ACHN (cell line): ENCODE measurements at regions not wholly inside any gene's neighbourhood (a gene's known extent, or its start where the extent isn't known, plus 50 kb on each side); places are given as distances from the start of the nearest gene placed in this dataset.

ENCODE experiments used
- DNase-seq: peaks from one replicate; pipeline ENCODE4 v3.0.0-alpha.2; 2015
- in situ Hi-C: cut with HindIII; loops from 2 replicates; pipeline ENCODE4 v1.10.0; 2017; ENCODE audit warnings: low sequenced_read_pairs, low pct_ligation_motif_present, low pct_unique_long_range_greater_than_20kb

GRCh38 chr22:49620003-49620556 lies 207.6 kb downstream of the BRD1 start:
- in situ Hi-C loops, result no loop called here

GRCh38 chr22:49619301-49619700 lies 208.4 kb downstream of the BRD1 start:
- DNase-seq, result no peak
- in situ Hi-C loops, result no loop called here

More at GRCh38 chr22:49620003-49620556, 207.6 kb downstream of the BRD1 start:
- no peak for DNase-seq

GRCh38 chr22:49618677-49618953 lies 209.1 kb downstream of the BRD1 start:
- in situ Hi-C loops, result no loop called here
- no peak for DNase-seq

- in situ Hi-C loops, result no loop called here
- DNase-seq, result no peak
These were observed 209.6 kb downstream of the BRD1 start for GRCh38 chr22:49617866-49618676.

- in situ Hi-C loops, result no loop called here
These were observed 210.4 kb downstream of the BRD1 start for GRCh38 chr22:49617264-49617663.

GRCh38 chr22:49616356-49617231 lies 211.1 kb downstream of the BRD1 start:
- DNase-seq, result no peak
- in situ Hi-C loops, result no loop called here

More at GRCh38 chr22:49617264-49617663, 210.4 kb downstream of the BRD1 start:
- no peak for DNase-seq

- in situ Hi-C loops, result no loop called here
- DNase-seq, result no peak
These were observed 212.4 kb downstream of the BRD1 start for GRCh38 chr22:49614966-49615965.

GRCh38 chr22:49613511-49614270 lies 214.0 kb downstream of the BRD1 start:
- no peak for DNase-seq
- in situ Hi-C loops, result no loop called here

GRCh38 chr22:49613108-49613507 lies 214.6 kb downstream of the BRD1 start:
- in situ Hi-C loops, result no loop called here
- no peak for DNase-seq

GRCh38 chr22:49609207-49609876 lies 218.3 kb downstream of the BRD1 start:
- no peak for DNase-seq
- in situ Hi-C loops, result no loop called here

GRCh38 chr22:49608660-49609059 lies 219.0 kb downstream of the BRD1 start:
- in situ Hi-C loops, result no loop called here
- no peak for DNase-seq

- no peak for DNase-seq
- in situ Hi-C loops, result no loop called here
These were observed 219.4 kb downstream of the BRD1 start for GRCh38 chr22:49608228-49608627.

- in situ Hi-C loops, result no loop called here
- no peak for DNase-seq
These were observed 219.9 kb downstream of the BRD1 start for GRCh38 chr22:49607821-49608220.

GRCh38 chr22:49606562-49607290 lies 220.9 kb downstream of the BRD1 start:
- in situ Hi-C loops, result no loop called here
- no peak for DNase-seq

- in situ Hi-C loops, result no loop called here
- no peak for DNase-seq
These were observed 222.9 kb downstream of the BRD1 start for GRCh38 chr22:49604732-49605302.

GRCh38 chr22:49603016-49603415 lies 224.7 kb downstream of the BRD1 start:
- in situ Hi-C loops, result no loop called here

More at GRCh38 chr22:49603016-49603415, 224.7 kb downstream of the BRD1 start:
- no peak for DNase-seq
